NCI-H1092 treated with DMSO at 0.1 percent for 48 hours (cell line): ENCODE measurements at regions not wholly inside any gene's neighbourhood (a gene's known extent, or its start where the extent isn't known, plus 50 kb on each side); places are given as distances from the start of the nearest gene placed in this dataset.
A peak's percentile ranks its signal among the peaks of the same experiment; 100 is the strongest.
"Not testable (repeated sequence)": the region's sequence is repeated elsewhere in the genome, so short reads cannot be mapped to it uniquely, and the experiment has no call there.

Experiments used
- DNase-seq: peaks from one replicate; lab custom pipeline; 2025; lab: John Stamatoyannopoulos, UW

DNA sequence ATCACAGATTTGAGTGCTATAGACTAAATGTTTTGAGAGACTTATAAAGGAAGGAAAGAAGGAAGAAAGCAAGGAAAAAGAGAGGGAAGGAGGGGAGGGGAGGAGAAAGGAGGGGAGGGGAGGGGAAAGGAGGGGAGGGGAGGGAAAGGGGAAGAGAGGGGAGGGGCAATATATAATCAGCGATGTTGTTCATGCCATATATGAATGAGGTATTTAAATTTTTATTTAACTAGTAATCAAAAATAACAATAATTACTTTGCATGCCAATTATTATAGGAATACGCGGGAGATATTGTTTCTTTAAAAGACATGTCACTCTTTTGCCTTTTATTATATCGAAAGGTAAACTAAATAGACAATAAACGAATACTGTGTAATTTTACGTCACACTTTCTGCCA is 1029.7 kb downstream of the FAT4 start:
- DNase-seq: no peak

DNA sequence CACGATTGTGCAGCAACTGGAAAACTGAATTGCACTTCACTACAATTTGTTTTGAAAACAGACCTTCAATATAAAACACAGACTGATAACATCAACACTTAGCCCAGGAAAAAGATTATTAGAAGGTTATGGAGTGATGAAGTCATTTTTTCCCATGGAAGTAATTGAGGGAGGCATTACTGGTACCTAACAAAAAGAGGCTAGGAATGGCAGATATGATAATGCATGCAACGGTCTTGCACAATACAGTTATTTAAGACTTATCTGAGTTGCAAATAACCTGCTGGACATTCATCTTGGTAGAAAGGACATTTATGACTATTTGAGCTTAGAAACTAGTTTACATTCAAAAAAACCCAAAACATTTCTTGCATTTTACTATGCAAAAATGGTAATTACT is 1031.9 kb downstream of the FAT4 start:
- DNase-seq: no peak

DNA sequence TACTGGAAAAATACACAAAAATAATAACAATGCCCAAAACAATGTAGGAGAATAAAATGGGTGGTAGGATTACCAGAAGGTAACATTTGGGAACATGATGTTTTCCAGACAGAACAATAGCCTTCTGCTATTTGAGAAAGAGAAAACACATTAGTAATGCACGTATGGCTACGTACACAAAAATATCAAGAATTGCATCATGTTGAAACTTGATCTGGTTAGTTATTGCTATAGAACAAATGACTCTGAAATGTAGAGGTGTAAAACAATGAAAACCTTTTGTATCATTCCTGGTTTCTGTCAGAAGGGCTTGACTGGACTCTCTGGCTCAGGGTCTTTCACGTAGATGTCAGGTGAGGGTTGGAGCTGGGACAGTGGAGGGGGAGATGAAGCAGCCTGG is 1040.0 kb downstream of the FAT4 start:
- DNase-seq: no peak

DNA sequence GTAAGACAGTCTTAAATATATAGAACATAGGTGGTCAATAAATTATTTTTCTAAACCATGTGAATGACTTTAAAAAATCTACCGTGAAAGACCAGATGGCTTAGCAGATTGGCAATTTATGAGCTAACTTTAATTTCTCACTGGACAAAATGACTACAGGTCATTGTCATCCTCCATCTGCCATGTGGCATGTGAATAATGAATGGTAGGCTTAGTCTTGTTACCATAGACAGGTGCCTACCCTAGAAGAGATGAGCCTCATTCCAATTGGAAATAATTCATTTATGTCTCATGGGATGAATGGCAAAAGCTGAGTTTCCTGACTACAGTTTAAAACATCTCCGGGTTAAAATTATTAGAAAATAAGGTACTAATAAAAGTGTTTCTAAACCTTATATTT is 1043.3 kb downstream of the FAT4 start:
- no peak for DNase-seq

DNA sequence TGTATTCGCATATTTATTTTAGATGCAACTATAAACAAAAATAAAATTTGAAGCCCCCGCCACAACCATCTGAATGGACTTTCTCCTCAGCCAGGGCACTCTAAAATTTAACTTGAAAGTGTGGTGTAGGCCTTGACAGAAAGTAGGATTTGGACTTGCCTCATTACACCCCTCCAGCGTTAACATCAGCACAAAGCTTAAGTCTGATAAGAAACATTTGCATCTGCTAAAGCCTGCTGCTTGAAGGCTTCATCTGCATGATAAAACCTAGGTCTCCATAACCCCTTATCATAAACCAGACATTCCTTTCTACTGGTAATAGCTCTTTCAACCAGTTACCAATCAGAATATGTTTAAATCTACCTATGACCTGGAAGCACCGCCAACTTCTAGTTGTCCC is 1046.5 kb downstream of the FAT4 start:
- no peak for DNase-seq

DNA sequence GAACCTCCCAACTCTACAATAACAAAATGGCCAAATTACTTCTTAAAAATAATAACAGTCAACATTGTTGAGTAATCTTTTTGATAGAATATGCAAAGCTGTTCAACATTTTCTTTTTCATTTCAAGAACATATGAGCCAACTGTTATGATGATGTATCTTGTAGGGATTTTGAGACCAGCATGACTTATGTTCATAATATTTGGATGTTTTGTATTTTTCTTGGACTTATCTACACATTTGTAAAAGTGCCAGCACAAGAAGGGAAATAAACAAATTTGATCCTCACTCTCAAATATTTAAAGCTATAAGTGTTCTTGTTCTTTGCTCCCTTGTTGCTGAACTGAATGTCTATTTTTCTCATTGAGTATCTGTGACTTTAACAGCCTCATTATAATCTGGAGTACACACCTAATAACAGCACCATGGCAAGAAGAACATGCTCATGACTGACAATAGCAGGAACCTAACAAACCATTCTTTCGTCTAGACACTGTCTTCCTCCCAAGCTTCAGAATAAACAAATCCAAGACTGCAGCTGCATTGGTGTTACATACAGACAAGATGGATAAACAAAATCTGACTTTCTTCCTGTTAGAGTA is 1049.7 kb downstream of the FAT4 start:
- DNase-seq: no peak

DNA sequence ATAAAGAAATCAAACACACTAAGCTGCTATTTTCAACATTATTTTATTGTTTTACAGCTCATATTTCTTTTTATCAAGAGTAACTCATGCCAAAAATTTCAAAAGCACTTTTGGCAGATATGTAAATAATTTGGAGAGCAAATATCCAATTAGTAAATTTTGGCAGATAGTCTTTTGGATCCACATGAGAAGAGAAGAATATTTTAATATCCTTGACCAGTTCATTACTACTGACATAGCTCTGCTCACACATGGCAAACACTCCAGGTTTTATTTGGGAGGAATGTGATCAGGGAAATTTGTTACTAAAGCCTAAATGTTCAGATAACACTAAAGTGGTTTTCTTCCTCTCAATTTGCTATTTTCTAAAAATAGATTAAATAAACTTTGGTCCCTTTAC is 1054.3 kb downstream of the FAT4 start:
- DNase-seq: no peak

DNA sequence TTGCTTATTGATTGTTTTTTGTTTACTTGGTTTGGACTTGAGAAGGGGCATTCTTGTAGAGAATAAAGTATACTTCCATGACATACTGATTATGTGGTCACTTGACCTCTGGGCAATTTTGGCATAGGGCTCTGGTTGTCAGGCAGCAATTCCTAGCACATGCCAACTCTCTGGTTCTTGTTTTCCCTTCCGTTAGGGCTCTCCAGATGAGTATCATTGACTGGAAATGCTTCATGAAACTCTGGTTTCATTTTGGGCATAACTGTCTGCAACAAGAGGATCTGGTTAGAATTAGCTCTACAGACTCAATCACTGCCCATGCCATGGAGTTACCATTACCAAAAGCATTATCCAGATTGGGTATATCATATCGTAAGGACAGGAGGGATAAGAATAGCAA is 1057.9 kb downstream of the FAT4 start:
- DNase-seq: no peak

DNA sequence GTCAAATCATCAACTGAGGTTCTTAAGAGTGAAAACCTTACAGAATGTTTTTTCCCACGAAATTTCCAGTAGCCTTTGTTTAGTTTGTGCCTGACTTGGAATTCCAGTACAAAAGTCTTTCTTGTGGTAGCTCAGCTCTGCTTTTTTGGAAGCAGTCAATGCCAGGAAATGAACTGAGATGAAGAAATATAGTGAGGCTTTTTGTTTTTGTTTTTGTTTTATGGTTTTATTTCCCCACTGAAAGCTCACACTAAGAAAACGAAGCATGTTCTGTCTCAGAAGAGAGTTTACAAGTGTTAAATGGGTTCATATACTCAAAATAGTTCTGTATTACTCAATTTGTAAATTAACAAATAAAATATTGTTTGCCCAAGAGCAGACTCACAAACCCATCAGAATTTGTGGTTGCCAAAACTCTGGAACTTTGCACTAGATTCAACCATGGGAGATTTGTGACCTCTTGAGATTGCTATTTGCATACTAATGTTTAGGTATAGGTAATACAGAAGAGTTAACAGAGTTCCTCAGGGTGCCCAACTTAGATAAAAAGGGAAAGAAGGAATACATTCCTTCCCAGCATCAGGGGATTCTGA is 1060.8 kb downstream of the FAT4 start:
- no peak for DNase-seq

DNA sequence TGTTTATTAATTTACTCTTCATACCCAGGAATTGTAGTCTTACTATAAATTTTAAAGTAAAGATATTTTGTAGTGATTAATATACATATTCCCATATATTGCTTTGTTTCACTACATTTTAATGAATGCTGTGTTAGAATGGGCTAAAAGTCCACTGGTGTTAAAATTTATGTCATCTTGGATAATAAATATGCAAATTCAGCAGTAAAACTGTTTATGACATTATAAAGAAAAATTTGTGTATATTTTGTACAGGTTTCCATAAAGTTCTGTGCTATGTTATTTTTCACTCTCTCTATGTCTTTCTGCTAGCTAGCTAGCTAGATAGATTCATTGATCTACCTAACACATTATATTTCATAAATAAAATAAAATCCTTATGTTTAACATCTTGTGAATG is 1071.2 kb downstream of the FAT4 start:
- no peak for DNase-seq

DNA sequence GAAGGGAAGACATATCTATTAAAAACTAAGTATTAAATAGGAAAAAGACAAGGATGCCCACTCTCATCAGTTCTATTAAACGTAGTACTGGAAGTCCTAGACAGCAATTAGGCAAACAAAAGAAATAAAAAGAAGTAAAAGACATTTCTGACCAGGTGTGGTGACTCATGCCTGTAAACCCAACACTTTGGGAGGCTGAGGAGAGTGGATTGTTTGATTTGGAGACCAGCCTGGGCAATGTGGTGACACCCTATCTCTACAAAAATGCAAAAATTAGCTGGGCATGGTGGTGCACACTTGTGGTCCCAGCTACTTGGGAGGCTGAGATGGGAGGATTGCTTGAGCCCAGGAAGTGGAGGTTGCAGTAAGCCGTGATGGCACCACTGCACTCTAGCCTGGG is 1071.8 kb downstream of the FAT4 start:
- DNase-seq: no peak

DNA sequence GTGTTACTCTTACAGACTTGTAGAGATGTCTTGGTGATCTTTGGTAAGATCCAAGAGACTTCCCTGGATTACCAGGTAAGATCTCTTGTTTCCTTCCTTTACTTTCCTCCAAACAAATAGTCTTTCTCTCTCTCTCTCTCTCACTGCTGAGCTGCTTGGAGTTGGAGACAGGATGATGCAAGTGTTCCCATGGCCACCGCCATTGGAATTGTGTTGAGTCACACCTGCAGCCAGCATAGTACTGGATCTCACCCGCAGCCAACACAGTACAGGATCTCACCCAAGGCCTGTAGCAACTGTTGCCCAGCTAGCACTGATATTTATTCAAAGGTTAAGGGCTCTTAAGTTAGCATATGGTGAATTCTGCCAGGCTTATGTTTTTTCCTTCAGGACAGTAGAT is 1080.9 kb downstream of the FAT4 start:
- DNase-seq: no peak

DNA sequence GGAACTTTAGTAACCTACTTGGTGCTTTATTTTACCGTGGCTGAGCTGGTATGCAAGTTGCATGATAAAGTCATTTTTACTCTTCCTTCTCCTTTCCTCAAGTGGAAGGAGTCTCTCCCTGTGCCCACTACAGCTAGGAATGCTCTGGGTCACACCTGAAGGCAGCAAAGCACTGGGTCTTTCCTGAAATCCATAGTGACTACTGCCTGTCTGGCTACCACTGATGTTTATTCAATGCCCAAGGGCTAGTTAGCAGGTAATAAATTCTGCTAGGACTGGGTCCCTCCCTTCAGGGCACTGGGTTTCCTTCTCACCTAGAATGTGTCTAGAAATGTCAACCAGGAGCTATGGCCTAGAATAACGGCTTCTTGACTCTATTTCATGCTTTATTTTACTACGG is 1081.4 kb downstream of the FAT4 start:
- no peak for DNase-seq

DNA sequence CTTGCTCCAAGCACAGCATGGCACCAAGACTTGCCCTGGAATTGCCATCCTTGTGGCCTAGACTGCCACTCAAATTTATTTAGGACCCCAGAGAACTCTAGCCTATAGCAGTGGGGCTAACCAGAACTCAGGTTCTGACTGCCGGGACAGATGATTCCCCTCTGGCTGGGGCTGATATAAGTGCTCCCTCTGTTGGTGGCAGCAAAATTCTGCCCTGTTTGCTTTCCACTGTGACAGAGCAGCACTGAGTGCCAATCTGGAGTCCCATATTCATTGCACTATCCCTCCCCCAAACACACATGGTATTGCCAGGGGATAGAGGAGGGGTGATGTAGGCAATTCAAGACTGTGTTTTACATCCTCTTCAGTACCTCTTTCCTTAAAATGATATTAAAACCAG is 1081.9 kb downstream of the FAT4 start:
- no peak for DNase-seq

DNA sequence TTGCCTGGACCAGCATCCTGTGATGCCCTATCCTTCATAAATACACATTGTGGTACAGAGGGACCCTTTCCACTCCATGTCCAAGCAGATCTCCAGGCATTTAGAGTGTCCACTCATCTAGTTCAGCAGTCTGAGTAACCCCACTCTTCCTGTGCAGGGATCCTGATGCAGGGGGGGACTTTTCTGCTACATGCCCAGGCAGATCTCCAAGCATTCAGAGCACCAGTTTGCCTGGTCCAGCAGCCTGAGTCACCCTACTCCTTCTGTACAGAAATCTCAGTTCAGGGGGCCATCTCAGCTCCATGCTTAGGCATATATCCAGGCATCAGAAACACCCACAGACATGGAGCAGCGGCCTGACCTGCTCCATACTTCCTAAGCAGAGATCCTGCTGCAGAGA is 1089.8 kb downstream of the FAT4 start:
- no peak for DNase-seq

DNA sequence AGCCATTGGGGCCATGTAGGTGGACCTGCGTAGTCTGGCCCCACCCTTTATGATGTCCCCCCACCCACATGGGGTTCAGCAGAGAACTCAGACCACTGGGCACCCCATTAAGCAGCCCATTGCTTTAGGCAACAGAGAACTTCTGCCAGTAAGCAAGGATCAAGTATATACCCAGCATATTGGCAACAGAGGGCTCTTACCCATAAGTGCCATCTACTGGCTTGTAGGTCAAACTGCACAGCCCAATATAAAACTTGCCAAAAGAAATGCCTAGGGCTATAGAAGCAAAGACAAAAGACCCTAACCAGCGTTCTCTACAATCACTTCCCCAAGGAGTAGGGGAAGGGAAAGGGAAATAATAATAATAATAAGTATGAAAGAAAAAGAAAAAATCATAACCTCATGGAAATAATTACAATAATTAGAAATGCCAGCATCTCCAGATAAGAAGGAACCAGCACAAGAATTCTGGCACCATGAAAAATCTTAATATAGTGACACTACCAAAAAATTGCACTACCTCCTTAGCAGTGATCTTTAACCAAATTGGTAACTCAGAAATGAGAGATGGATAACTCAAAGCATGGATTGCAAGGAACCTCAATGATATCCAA is 1090.7 kb downstream of the FAT4 start:
- peak; percentile 6 for DNase-seq

DNA sequence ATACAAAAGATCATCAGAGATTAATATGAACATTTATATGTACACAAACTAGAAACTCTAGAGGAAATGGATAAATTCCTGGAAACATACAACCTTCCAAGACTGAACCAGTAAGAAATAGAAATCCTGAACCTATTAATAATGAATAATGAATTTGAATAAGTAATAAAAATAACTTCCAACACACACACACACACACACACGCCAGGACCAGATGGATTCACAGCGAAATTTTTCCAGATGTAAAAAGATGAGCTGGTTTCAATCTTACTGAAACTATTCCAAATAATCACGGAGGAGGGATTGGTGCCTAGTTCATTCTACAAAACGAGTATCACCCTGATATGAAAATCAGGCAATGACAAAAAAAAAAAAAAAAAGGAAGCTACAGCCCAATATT is 1095.0 kb downstream of the FAT4 start:
- DNase-seq: no peak

DNA sequence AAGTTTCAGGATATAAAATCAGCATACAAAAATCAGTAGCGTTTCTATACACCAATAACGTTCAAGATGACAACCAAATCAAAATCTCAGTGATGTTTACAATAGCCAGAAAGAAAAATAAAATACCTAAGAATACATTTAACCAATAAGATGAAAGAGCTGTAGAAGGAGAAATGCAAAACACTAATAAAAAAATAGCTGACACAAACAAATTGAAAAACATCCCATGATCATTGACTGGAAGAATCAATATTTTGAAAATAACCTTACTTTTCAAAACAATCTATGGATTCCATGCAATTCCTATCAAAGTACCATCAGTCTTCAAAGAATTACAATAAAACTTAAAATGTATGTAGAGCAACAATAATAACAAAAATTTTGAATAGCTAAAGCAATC is 1096.3 kb downstream of the FAT4 start:
- DNase-seq: no peak

DNA sequence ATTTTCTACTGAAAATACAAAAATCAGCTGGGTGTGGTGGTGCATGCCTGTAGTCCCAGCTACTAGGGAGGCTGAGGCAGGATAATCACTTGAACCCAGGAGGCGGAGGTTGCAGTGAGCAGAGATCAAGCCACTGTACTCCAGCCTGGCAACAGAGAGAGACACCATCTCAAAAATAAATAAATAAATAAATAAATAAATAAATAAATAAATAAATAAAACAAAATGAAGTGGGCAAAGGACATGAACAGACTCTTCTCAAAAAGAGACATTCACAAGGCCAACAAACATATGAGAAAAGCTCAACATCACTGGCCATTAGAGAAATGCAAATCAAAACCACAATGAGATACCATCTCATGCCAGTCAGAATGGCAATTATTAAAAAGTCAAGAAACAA is 1097.6 kb downstream of the FAT4 start:
- not testable (repeated sequence) for DNase-seq

DNA sequence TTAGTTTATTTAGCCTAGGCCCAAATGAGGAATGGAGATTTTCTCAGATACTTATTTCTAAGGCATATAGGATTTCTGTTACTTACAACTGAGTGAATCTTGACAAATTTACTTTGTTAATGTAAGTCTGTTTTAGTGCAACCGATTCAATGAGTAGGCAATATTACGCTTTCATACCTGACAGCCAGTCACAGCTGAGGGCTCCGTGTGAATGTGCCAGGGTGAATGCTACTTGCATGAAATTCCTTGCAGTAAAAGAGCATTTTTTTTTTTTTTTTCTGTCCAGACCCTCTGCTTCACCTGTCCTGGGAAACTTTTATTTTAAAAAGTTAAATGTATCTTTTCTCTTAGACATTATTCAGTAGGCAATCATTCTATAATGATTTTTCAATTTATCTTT is 1100.0 kb downstream of the FAT4 start:
- no peak for DNase-seq

DNA sequence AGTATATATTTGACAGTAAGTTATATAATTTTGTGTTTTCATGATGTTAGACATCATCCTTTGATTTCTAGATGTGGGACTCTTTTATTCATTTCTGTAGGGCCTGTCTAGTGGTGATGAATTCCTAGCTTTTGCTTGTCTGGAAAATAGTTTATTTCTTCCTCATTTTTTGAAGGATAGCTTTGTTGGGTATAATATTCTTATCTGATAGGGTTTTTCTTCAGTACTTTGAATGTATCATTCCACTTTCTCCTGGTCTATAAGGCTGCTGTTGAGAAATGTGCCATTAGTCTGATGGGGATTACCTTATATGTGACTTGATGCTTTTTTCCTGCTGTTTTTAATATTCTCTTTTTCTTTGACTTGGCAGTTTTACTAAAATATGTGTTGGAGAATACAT is 1104.5 kb downstream of the FAT4 start:
- DNase-seq: no peak

DNA sequence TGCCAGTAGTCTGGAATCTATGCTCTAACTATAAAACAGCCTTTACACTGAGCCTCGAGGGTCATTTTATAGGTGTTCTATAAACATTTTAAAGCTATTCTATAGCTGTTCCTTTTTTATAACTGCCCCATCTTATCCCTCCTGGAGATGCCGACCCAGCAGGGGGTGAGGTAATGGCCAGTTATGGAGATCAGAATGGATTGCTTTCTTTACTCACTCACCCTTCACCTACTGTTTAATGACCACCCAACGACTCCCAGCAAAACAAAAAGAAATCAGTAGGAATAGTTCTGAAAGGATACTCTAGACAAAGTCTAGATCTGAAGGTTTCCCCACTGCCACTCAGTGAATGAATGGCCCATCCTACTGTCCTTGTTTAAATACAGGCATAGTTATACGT is 1113.1 kb downstream of the FAT4 start:
- DNase-seq: no peak

DNA sequence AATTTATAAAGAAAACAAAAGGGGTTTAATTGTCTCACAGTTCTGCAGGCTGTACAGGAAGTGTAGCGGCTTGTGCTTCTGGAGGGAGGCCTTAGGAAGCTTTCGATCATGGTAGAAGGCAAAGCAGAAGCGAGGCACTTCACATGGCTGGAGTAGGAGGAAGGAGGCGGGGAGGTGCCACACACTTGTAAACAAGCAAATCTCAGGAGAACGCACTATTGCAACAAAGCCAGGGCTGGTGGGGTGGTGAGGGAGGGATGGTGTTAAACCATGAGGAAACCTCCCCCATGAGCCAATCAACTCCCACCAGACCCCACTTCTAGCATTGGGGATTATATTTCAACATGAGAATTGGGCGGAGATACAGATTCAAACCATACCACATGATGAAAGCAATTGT is 1116.3 kb downstream of the FAT4 start:
- DNase-seq: no peak

DNA sequence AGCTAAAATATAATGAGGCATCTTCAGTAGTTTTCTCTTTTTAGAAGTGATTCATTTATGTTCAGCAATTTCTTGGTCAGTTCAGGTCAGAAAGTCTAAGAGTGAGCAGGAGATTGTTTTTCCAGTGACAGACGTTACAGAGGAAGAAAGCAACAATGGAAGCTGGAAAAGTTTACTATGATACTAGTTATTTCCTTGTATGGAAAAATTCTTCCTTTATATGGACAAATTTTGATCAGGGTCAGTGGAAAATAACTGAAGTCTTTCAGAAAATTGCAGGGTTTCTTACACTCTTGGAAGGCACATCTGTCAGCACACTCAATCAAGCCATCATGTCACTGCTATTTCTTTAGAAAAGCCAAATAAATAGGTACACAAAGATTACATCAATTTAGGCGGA is 1120.7 kb downstream of the FAT4 start:
- no peak for DNase-seq
